ENCODE measurements at regions not wholly inside any gene's neighbourhood (a gene's known extent, or its start where the extent isn't known, plus 50 kb on each side); places are given as distances from the start of the nearest gene placed in this dataset.

DNA sequence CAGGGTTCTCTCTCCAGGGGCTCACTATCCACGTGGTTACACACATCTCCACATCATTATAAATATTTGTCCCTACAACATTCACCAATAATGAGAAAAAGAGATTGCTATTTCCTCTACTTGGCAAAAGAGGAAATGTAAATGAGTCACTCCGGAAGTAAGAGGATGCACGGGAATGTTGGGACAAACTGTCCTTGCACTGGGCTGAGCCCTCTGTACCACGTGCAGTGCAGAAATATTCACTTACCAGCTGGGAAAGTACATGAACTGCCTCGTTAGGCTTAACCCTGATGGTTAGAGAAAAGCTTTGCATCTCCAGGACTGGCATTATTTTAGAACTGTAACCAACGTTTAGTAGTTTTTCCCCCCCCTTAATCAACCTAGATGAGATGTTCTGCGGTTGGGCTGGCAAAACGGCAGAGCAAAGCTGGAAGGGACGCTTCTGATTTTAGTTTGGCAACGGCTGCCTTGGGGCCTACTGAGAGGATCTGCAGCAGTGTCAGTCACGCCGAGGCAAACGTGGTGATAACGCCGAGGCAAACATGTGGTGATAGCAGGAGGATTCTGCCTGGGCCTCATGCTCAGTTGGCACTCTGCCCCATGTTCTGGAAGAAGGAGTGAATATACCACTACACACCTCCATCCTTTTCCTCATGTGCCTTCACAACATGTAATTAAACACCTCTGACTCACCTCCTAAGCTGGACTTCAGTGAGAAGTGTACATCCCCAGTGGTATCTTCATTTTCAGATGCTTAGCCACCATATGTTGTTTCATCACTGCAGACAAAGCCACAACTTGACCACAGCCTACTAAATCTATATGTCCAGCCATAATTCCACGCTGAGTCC is 661.4 kb upstream of the KLF4 start:
- DNase-seq (ENCODE audit: low spot score) = no peak
- no peak for TF ChIP-seq CTCF (IDR thresholded peaks at IDR 0.05; ENCODE audit: extremely low read depth, insufficient read depth, missing control alignments)
- in situ Hi-C loops (cut with MboI; ENCODE audit: low pct_unique_long_range_greater_than_20kb, low sequenced_read_pairs, unreplicated experiment) = no loop called here

GRCh38 chr9:108149326-108149725 is 659.8 kb upstream of the KLF4 start:
- in situ Hi-C loops (cut with MboI; ENCODE audit: low pct_unique_long_range_greater_than_20kb, low sequenced_read_pairs, unreplicated experiment) = no loop called here
- DNase-seq (ENCODE audit: low spot score) = no peak
- no peak for TF ChIP-seq CTCF (IDR thresholded peaks at IDR 0.05; ENCODE audit: extremely low read depth, insufficient read depth, missing control alignments)

DNA sequence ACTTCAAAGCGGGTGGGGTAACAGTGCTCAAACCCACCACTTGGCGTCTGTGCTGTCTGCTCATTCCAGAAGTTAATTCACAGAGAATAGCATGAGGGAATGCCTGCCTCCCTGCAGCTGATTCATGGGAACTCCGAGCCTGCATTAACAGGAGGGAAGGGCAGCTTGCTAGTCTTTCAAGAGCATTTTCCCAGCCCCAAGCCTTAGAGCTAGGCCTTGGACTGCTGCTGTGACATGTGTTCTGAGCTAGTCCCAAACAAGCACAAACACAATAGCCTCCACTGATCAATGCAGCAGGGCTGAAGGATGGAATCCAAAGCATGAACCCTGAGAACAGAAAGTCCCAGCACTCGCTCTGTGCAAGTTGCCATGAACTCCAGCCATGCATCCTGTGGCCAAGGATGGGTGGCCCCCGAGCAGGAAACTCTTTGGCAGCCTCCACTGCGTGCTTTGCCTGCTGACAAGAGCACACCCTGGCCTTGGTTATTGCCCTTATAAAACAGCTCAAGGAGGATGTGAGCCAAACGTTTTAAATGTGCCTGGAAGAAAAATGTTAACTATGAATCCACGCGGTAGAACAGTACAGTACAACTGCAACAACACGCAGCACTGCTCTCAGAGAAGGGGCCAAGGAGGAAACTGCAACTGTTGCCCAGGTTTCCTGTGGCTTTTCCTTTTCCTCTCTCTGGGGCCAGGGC is 653.1 kb upstream of the KLF4 start:
- no peak for DNase-seq (ENCODE audit: low spot score)
- in situ Hi-C loops (cut with MboI; ENCODE audit: low pct_unique_long_range_greater_than_20kb, low sequenced_read_pairs, unreplicated experiment) = no loop called here
- no peak for TF ChIP-seq CTCF (IDR thresholded peaks at IDR 0.05; ENCODE audit: extremely low read depth, insufficient read depth, missing control alignments)

DNA sequence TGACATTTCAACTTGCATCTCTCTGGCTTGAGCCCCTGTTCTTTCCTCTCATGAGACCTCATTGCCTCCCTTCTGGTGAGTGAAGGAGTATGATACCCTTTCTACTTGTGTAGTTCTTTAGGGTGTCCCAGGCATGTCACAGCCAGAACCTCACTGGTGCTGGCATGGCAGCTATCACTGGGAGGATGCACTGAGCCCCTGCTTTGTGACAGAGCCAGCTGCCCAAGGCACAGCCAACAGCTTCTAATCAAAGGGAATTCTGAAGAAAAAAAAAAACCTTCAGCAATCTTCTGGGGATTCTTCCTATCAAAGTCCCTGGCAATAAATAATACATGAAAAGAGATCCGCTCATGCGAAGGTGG is 652.6 kb upstream of the KLF4 start:
- no peak for DNase-seq (ENCODE audit: low spot score)
- in situ Hi-C loops (cut with MboI; ENCODE audit: low pct_unique_long_range_greater_than_20kb, low sequenced_read_pairs, unreplicated experiment) = no loop called here
- no peak for TF ChIP-seq CTCF (IDR thresholded peaks at IDR 0.05; ENCODE audit: extremely low read depth, insufficient read depth, missing control alignments)

GRCh38 chr9:108139900-108140299 is 650.3 kb upstream of the KLF4 start:
- in situ Hi-C loops (cut with MboI; ENCODE audit: low pct_unique_long_range_greater_than_20kb, low sequenced_read_pairs, unreplicated experiment) = no loop called here
- TF ChIP-seq CTCF (IDR thresholded peaks at IDR 0.05; ENCODE audit: extremely low read depth, insufficient read depth, missing control alignments) = no peak
- DNase-seq (ENCODE audit: low spot score) = no peak

GRCh38 chr9:108138516-108138915 is 648.9 kb upstream of the KLF4 start:
- no peak for TF ChIP-seq CTCF (IDR thresholded peaks at IDR 0.05; ENCODE audit: extremely low read depth, insufficient read depth, missing control alignments)
- in situ Hi-C loops (cut with MboI; ENCODE audit: low pct_unique_long_range_greater_than_20kb, low sequenced_read_pairs, unreplicated experiment) = no loop called here
- no peak for DNase-seq (ENCODE audit: low spot score)
